ENCODE measurements at regions not wholly inside any gene's neighbourhood (a gene's known extent, or its start where the extent isn't known, plus 50 kb on each side); places are given as distances from the start of the nearest gene placed in this dataset.

GRCh38 chr4:181971411-181971810, 271.8 kb upstream of the TENM3 start:
- Histone ChIP-seq H3K36me3 (ENCODE audit: insufficient read depth, low read length) (no peaks in the 10 kb centered on the region), H3K9ac (ENCODE audit: low read depth, low read length) (no peak overlapping the region), H3K4me1 (ENCODE audit: insufficient read depth, low read length) (no peaks in the 10 kb centered on the region; the same call in 1 of the 2 replicates), H3K9me3 (ENCODE audit: control insufficient read depth, insufficient read depth, low read length) (peaks cover 10% of the 10 kb centered on the region; the same call in 1 of the 2 replicates)

- Histone ChIP-seq H3K4me1 (ENCODE audit: insufficient read depth, low read length) (no peaks in the 10 kb centered on the region; the same call in 1 of the 2 replicates), H3K36me3 (ENCODE audit: insufficient read depth, low read length) (no peaks in the 10 kb centered on the region), H3K9ac (ENCODE audit: low read depth, low read length) (no peak overlapping the region), H3K9me3 (ENCODE audit: control insufficient read depth, insufficient read depth, low read length) (peaks cover 10% of the 10 kb centered on the region; the same call in 1 of the 2 replicates)
Observed at GRCh38 chr4:181971973-181972372, 271.2 kb upstream of the TENM3 start.

DNA sequence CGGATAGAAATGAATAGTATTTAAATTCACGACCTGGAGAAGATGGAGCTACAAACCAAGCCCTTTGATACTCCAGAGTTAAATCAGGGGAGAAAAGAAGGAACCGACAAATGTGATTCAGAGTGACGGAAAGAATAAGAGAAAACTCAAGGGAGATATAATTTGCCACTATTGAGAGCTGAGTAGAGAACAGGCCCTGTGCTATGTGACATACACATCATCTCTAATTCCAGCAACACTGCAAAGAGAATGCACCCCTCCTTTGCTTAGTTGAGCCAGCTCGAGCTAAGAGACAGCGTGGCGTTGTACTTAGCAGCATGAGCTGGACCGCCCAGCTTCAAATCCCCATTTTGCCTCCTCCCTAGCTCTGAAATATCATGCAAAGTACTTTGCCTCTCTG, 266.4 kb upstream of the TENM3 start:
- H3K9ac ChIP-seq (ENCODE audit: low read depth, low read length) = no peak overlapping the region
- no peaks in the 10 kb centered on the region for H3K4me1 ChIP-seq (ENCODE audit: insufficient read depth, low read length)
- H3K9me3 ChIP-seq (ENCODE audit: control insufficient read depth, insufficient read depth, low read length) = peaks cover 4% of the 10 kb centered on the region; the same call in 1 of the 2 replicates
- no peaks in the 10 kb centered on the region for H3K36me3 ChIP-seq (ENCODE audit: insufficient read depth, low read length)

GRCh38 chr4:181982437-181982836, 260.8 kb upstream of the TENM3 start:
- H3K9me3 ChIP-seq (ENCODE audit: control insufficient read depth, insufficient read depth, low read length) = no peaks in the 10 kb centered on the region
- H3K4me1 ChIP-seq (ENCODE audit: insufficient read depth, low read length) = peaks cover 9% of the 10 kb centered on the region
- no peaks in the 10 kb centered on the region; the same call in 1 of the 2 replicates for H3K36me3 ChIP-seq (ENCODE audit: insufficient read depth, low read length)
- no peak overlapping the region for H3K9ac ChIP-seq (ENCODE audit: low read depth, low read length)

GRCh38 chr4:181982856-181983255, 260.3 kb upstream of the TENM3 start:
- no peaks in the 10 kb centered on the region for H3K9me3 ChIP-seq (ENCODE audit: control insufficient read depth, insufficient read depth, low read length)
- H3K4me1 ChIP-seq (ENCODE audit: insufficient read depth, low read length) = peaks cover 9% of the 10 kb centered on the region
- no peaks in the 10 kb centered on the region; the same call in 1 of the 2 replicates for H3K36me3 ChIP-seq (ENCODE audit: insufficient read depth, low read length)
- H3K9ac ChIP-seq (ENCODE audit: low read depth, low read length) = no peak overlapping the region

DNA sequence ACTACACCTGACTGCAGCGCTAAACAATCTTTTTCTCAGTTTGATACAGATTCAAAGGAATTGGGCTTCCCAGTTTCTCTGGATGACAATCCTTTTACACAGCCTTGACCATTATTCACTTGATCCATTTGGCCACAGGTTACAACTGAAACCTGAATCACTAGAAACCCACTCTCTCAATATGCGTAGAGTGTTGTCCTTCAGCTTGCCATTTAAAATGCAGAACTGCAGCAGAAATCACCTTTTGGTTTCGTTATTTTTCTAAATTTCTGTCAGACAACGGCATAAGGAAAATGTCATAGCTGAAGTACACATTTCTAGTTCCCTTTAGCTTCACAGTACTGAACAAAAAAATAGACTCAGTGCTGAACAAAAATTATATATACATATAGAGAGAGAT, 255.8 kb upstream of the TENM3 start:
- no peaks in the 10 kb centered on the region for H3K36me3 ChIP-seq (ENCODE audit: insufficient read depth, low read length)
- H3K4me1 ChIP-seq (ENCODE audit: insufficient read depth, low read length) = peaks cover 9% of the 10 kb centered on the region
- H3K9me3 ChIP-seq (ENCODE audit: control insufficient read depth, insufficient read depth, low read length) = no peaks in the 10 kb centered on the region
- H3K9ac ChIP-seq (ENCODE audit: low read depth, low read length) = no peak overlapping the region

- H3K4me1 ChIP-seq (ENCODE audit: insufficient read depth, low read length) = 0 out of 2 replicates have a peak, but pooled peaks cover 3% of the 10 kb centered on the region
- no peak overlapping the region for H3K9ac ChIP-seq (ENCODE audit: low read depth, low read length)
- H3K36me3 ChIP-seq (ENCODE audit: insufficient read depth, low read length) = no peaks in the 10 kb centered on the region
- H3K9me3 ChIP-seq (ENCODE audit: control insufficient read depth, insufficient read depth, low read length) = no peaks in the 10 kb centered on the region
Observed at GRCh38 chr4:181989071-181989470, 254.1 kb upstream of the TENM3 start.

DNA sequence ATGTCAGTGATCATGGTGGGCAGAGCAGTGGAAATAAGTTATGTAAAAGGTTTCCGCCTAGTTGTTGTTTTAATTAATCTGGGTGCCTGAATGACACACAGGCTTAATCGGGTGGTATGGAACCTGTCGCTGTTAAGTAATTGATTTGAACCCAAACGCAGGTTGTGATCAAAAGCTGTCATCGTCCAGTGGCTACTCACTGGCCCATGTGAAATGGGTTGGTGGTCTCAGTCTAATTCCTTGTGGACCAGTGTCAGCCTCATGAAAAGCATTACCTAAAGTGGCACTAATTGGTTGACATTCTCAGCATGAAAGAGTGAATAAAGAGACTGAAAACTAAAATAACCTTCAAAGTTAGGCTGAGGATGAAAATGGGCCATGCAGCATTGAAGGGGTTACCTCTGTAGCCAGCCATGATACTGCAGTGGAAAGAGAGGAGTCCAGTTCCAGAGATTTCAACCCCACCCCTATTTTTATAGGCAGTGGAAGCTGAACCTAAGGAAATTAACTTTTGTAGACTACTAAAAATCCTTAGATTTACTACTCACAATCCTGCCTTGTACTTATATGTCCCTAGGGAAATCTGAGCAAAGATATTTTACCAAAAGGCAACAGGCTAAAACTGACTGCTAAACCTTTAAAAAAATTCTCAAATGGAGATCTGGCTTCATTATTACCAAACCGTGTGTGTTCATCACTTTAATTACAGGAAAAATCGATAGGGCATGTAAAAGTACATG, 251.7 kb upstream of the TENM3 start:
- Histone ChIP-seq H3K36me3 (ENCODE audit: insufficient read depth, low read length) (no peaks in the 10 kb centered on the region), H3K9ac (ENCODE audit: low read depth, low read length) (no peak overlapping the region), H3K4me1 (ENCODE audit: insufficient read depth, low read length) (no peaks in the 10 kb centered on the region), H3K9me3 (ENCODE audit: control insufficient read depth, insufficient read depth, low read length) (no peaks in the 10 kb centered on the region)

DNA sequence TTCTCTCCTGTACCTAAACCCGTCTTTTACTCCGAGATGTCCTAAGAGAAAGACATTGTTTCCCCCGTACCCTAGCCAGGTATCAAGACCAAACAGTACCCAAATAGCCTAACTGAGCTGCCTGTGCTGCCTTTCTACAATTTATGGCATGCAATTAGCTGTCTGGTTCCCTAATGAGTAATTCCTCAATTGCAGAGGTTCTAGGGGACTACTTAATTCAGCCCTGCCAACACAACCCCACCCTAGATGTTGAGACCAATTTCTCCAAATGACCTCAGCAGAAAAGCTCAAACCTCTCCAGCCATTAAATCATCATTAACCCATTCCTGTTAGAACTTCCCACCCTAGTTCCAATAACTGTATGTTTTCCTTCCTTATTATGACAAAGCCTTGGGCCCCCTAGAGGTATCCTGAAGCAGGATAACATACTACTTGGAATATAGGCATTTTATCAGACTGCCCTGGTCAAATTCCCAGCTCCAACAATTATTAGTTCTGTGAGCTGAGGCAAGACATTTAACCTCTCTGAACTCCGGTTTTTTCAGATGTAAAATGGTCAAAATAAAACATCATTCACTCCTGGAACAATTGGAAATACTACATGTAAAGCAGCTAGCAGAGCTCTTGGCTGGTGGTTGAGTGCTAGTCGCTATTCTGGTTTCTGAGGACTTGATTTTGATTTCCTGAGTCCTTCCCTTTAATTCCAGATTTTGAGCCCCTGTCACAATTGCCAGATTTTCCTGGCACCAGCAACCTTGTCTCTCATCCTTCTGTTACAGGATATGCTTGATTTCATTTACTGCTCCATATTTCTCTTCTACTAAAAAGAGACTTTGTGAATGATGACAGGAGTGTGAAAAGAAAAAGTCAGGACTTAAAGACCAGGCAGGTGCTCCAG, 244.6 kb upstream of the TENM3 start:
- Histone ChIP-seq H3K36me3 (ENCODE audit: insufficient read depth, low read length) (no peaks in the 10 kb centered on the region; the same call in 1 of the 2 replicates), H3K9ac (ENCODE audit: low read depth, low read length) (no peak overlapping the region), H3K9me3 (ENCODE audit: control insufficient read depth, insufficient read depth, low read length) (no peaks in the 10 kb centered on the region), H3K4me1 (ENCODE audit: insufficient read depth, low read length) (peaks cover 5% of the 10 kb centered on the region; the same call in 1 of the 2 replicates)

GRCh38 chr4:182000077-182000476, 243.1 kb upstream of the TENM3 start:
- no peaks in the 10 kb centered on the region; the same call in 1 of the 2 replicates for H3K36me3 ChIP-seq (ENCODE audit: insufficient read depth, low read length)
- H3K9ac ChIP-seq (ENCODE audit: low read depth, low read length) = no peak overlapping the region
- peaks cover 5% of the 10 kb centered on the region; the same call in 1 of the 2 replicates for H3K4me1 ChIP-seq (ENCODE audit: insufficient read depth, low read length)
- H3K9me3 ChIP-seq (ENCODE audit: control insufficient read depth, insufficient read depth, low read length) = no peaks in the 10 kb centered on the region

GRCh38 chr4:182010876-182011275, 232.3 kb upstream of the TENM3 start:
- H3K36me3 ChIP-seq (ENCODE audit: insufficient read depth, low read length) = peaks cover 5% of the 10 kb centered on the region; the same call in 1 of the 2 replicates
- H3K9ac ChIP-seq (ENCODE audit: low read depth, low read length) = no peak overlapping the region
- H3K4me1 ChIP-seq (ENCODE audit: insufficient read depth, low read length) = no peaks in the 10 kb centered on the region
- peaks cover 7% of the 10 kb centered on the region; the same call in 1 of the 2 replicates for H3K9me3 ChIP-seq (ENCODE audit: control insufficient read depth, insufficient read depth, low read length)

GRCh38 chr4:182014164-182014563, 229.0 kb upstream of the TENM3 start:
- Histone ChIP-seq H3K9ac (ENCODE audit: low read depth, low read length) (no peak overlapping the region), H3K36me3 (ENCODE audit: insufficient read depth, low read length) (peaks cover 3% of the 10 kb centered on the region), H3K9me3 (ENCODE audit: control insufficient read depth, insufficient read depth, low read length) (no peaks in the 10 kb centered on the region), H3K4me1 (ENCODE audit: insufficient read depth, low read length) (no peaks in the 10 kb centered on the region)

- H3K4me1 ChIP-seq (ENCODE audit: insufficient read depth, low read length) = no peaks in the 10 kb centered on the region
- H3K9me3 ChIP-seq (ENCODE audit: control insufficient read depth, insufficient read depth, low read length) = no peaks in the 10 kb centered on the region
- peaks cover 3% of the 10 kb centered on the region for H3K36me3 ChIP-seq (ENCODE audit: insufficient read depth, low read length)
- no peak overlapping the region for H3K9ac ChIP-seq (ENCODE audit: low read depth, low read length)
Observed at GRCh38 chr4:182015014-182015413, 228.2 kb upstream of the TENM3 start.

DNA sequence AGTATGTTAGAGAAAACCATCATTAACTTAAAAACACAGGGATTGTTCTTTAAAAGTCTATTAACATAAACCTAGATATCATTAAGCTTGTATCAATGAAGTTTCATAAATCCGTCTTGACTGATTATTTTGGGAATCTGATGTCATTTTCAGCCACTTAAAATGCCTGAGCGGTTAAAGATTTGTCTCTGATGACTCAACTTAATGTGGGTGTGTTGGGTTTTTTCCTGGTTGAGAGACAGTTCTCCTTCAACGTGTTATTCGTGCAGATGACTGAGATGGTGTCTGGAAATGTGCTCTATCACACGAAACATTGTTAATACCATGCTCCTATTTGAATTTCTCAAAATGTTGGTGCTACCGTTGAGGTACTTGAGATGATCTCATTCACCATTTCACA, 227.3 kb upstream of the TENM3 start:
- no peak overlapping the region for H3K9ac ChIP-seq (ENCODE audit: low read depth, low read length)
- H3K36me3 ChIP-seq (ENCODE audit: insufficient read depth, low read length) = peaks cover 3% of the 10 kb centered on the region; the same call in 1 of the 2 replicates
- no peaks in the 10 kb centered on the region for H3K4me1 ChIP-seq (ENCODE audit: insufficient read depth, low read length)
- no peaks in the 10 kb centered on the region for H3K9me3 ChIP-seq (ENCODE audit: control insufficient read depth, insufficient read depth, low read length)
